ENCODE measurements at regions not wholly inside any gene's neighbourhood (a gene's known extent, or its start where the extent isn't known, plus 50 kb on each side); places are given as distances from the start of the nearest gene placed in this dataset.

DNA sequence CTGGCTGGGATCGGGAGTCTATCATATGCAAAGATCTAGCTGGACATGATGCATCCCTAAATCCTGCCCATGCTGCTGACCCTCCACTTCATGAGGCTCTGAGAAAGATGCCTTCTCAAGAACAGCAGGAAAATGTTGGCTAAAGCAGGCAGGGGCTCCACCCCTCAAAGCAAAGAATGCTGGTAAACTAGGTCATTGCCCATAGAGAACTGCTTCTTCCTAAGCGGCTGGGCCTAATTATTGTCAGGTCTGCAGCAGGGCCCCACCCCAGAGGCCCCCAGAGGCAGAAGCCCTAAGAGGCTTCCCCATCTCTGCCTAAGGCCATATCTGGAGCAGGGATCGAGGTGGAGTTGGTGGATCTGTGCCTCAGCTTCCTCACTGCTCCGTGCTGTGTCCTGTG is 447.4 kb upstream of the PROK2 start:
- no peak for DNase-seq (ENCODE audit: low read depth)

GRCh38 chr3:72231439-72232196 is 446.7 kb upstream of the PROK2 start:
- no peak for DNase-seq (ENCODE audit: low read depth)

GRCh38 chr3:72230774-72231379 is 445.9 kb upstream of the PROK2 start:
- DNase-seq (ENCODE audit: low read depth), result no peak

- DNase-seq (ENCODE audit: low read depth), result no peak
Measured at GRCh38 chr3:72229952-72230351, 445.0 kb upstream of the PROK2 start.

- no peak for DNase-seq (ENCODE audit: low read depth)
Measured at GRCh38 chr3:72227486-72228070, 442.6 kb upstream of the PROK2 start.

GRCh38 chr3:72224804-72225509 is 440.0 kb upstream of the PROK2 start:
- no peak for DNase-seq (ENCODE audit: low read depth)

- DNase-seq (ENCODE audit: low read depth), result no peak
Measured at GRCh38 chr3:72223628-72224027, 438.7 kb upstream of the PROK2 start.

DNA sequence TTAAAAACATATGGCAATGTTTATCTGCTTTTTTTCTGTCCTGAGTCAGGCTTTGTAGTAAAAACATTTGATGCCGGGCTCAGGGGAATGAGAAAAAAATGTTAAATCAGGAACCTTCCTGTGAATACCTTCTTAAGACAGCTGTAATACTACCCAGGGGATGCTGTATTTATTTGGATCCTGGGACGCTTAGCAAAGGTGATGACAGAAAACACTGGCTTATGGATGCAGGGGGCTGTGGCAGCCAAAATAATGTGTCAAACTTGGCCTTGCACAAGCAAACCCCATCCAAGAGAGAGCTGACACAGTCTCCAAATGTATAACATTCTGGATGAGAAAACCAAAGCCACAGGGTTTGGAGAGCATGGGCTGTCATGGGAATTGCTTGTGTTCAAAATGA is 438.2 kb upstream of the PROK2 start:
- no peak for DNase-seq (ENCODE audit: low read depth)

DNA sequence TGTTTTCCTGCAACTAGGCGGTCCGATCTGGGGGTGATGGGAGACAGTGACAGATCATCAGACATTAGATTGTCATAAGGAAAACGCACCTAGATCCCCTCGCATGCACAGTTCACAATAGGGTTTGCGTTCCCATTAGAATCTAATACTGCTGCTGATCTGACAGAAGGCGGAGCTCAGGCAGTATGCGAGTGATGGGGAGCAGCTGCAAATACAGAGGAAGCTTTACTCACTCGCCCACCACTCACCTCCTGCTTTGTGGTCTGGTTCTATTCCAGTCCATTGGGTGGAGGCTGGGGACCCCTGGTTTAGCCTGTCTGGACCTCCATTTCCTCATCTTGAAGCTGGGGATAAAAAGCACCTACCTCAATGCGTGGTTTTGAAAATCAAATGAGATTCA is 437.5 kb upstream of the PROK2 start:
- no peak for DNase-seq (ENCODE audit: low read depth)

DNA sequence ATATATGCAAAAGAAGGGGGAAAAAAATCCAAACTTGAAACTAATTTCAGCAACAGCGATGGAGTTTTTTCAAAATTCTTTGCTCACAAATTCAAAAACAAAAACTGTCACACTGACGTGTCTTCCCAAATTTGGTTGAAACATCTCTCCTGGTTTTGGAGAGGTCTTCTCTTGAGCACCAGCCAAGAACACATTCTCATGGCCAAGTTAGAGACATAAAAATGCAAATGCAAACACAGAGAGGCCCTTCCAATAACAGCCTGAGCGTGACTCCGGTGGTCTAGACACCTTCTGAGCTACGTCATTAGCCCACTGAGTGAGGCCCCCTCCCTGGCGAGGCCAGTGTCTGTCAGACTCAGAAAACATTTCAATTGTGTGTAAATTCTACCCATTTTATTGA is 436.0 kb upstream of the PROK2 start:
- no peak for DNase-seq (ENCODE audit: low read depth)

- no peak for DNase-seq (ENCODE audit: low read depth)
Measured at GRCh38 chr3:72219752-72220151, 434.8 kb upstream of the PROK2 start.

GRCh38 chr3:72217570-72217969 is 432.6 kb upstream of the PROK2 start:
- no peak for DNase-seq (ENCODE audit: low read depth)

DNA sequence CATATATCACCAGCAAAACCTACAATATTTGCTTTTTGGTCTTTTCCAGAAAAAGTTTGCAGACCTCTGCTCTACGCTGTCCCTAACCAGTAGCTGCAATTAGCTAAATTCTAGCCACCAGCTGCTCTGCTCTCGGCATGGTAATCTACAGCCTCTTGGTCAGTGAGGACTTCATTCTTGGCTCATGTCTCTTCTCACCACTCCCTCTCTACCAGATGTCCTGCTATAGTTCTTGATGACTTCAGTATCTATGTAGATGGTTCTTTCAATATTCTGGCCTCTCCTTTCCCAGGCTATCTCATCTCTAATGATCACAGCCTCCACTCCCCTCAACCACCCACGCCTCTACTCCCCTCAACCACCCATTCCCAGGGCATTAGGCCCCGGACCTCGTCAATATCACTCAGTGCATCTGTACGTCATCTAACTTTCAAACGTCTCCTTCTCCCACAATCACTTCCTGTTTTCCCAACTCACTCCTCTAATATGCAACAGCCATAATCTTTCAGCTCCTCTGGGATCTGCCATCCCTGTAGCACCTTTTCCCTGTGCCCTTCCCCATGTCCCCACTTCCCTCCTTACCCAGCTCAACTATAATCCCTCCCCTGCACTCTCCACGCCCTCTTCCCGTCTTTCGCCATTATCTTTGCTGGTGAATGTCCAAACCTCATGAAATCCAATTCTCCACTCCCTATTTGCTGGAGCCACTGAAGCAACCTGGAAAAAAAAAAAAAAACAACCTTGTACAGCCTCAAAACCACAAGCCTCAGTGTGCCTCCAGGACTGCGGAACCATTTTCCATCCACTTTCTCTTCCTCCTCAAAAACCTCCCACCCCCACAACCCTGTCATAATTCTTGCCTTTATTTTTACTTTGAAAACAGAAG is 429.4 kb upstream of the PROK2 start:
- DNase-seq (ENCODE audit: low read depth), result no peak

DNA sequence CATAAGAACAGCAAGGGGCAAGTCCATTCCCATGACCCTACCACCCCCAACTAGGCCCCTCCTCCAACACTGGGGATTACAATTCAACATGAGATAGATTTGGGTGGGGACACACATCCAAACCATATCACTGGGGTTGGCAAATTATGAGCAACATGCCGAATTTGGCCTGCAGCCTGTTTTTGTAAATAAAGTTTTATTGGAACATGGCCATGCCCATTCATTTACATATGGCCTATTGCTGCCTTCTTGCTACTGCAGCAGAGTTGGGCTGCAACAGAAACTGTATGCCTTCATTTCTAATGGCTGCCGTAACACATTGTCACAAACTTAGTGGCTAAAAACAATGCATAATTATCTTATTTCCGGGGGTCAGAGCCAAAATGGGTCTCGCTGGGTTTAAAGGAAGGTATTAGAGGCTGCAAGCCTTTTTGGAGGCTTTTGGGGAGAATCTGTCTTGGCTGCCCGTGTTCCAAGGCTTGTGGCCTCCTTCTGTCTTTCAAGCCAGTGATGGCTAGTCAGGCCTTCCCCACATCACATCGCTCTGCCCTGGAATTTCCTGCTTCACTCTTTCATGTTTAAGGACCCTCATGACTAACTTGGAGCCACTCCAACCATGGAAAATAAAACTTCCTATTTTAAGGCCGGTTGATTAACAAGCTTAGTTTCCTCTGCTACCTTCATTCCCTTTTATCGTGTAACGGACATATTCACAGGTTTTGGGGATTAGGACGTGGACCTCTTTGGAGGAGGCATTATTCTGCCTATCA is 428.5 kb upstream of the PROK2 start:
- no peak for DNase-seq (ENCODE audit: low read depth)

DNA sequence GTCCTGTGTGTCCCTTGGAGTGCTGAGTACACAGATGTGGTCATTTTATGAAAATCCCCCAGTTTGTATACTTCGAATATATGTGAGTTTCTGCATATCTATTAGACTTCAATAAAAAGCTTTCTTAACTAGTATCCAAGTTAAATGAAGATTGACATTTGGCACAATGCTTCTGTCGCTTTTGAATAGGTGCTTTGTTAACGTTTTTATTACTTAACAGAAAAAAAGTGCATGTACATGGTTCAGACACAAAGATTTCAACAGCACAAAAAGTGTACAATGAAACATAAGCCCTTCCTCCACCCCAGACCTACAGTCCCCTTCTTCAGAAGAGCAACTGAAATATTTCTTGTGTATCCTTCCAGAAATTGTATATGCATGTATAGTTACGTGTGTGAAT is 427.4 kb upstream of the PROK2 start:
- DNase-seq (ENCODE audit: low read depth), result no peak

- no peak for DNase-seq (ENCODE audit: low read depth)
Measured at GRCh38 chr3:72210261-72210660, 425.3 kb upstream of the PROK2 start.

- no peak for DNase-seq (ENCODE audit: low read depth)
Measured at GRCh38 chr3:72205297-72205826, 420.4 kb upstream of the PROK2 start.

DNA sequence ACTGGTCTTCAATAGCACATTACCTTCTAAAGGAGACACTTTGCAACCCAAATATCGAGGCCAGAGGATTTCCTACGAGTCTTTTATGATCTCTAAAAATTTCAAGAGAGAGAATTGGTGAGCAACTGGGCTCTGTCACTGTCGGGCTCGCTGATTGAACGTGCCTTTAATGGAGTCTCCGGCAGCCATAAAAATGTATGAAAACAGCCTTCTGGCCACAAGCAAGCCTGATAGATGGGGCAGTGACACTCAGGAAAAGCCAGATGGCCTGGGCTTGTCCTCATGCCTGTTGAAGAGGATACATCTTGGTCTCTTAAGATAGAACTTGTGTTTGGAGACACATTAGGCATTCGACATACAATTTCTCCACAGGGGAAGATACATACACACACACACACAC is 419.5 kb upstream of the PROK2 start:
- no peak for DNase-seq (ENCODE audit: low read depth)

DNA sequence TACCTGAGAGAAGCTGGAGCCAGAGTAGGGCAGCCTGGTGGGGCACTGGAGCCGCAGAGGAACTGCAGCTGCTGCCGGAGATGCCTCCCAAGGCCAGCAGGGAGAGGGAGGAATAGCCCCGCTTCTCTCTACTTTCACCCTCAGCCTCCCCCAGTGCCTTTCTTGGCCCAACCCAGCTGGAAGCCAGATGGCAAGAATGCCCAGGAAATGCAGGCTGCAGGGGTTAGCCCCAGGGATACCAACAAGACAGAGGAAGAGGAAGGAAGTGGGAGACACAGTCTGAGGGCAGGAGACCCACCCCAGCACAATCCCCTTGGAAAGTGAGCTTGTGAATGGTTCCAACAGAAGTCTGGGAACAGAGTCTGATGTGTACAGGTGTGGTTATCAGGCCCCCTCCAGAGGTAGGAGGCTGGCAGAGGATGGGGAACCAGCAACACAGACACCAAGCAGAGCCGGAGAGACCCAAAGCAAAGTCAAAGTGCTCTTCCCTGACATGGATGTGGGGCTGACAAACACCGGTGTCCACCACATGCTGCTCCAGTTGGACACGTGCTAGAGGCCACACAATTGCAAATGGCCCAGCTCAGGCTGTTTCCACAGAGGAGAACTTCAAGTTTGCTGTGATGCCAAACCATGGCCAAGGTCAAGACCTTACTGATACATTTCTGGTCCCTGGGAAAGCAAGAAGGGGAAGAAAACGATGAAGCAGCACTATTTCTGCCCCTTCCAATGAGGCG is 418.8 kb upstream of the PROK2 start:
- DNase-seq (ENCODE audit: low read depth), result no peak

- DNase-seq (ENCODE audit: low read depth), result no peak
Measured at GRCh38 chr3:72203105-72203504, 418.2 kb upstream of the PROK2 start.
